ENCODE measurements at regions not wholly inside any gene's neighbourhood (a gene's known extent, or its start where the extent isn't known, plus 50 kb on each side); places are given as distances from the start of the nearest gene placed in this dataset.

GRCh38 chr18:45165176-45165713, 450.0 kb upstream of the SLC14A2 start:
- no peak for TF ChIP-seq CTCF (IDR thresholded peaks at IDR 0.05; ENCODE audit: insufficient read depth, low read depth, low read length)
- TF ChIP-seq EZH2 (IDR thresholded peaks at IDR 0.05; ENCODE audit: insufficient read depth, low read length), result no peak

Measured in astrocyte (in vitro differentiated cells and primary cell).